ENCODE measurements at regions not wholly inside any gene's neighbourhood (a gene's known extent, or its start where the extent isn't known, plus 50 kb on each side); places are given as distances from the start of the nearest gene placed in this dataset.

GRCh38 chr7:42805601-42806000 is 106.3 kb downstream of the C7orf25 start:
- H3K4me3 Mint-ChIP-seq: no peak overlapping the region
- no peak for DNase-seq
- TF ChIP-seq CTCF (IDR thresholded peaks at IDR 0.05): no peak
- H3K27ac Mint-ChIP-seq: no peak overlapping the region
- H3K36me3 Mint-ChIP-seq (ENCODE audit: low read depth): peaks cover 14% of the 10 kb centered on the region
- H3K4me1 Mint-ChIP-seq: no peaks in the 10 kb centered on the region
- H3K27me3 Mint-ChIP-seq (ENCODE audit: low read depth, poor library complexity): no peaks in the 10 kb centered on the region
- H3K9me3 Mint-ChIP-seq: peaks cover 71% of the 10 kb centered on the region

GRCh38 chr7:42794673-42795072 is 117.2 kb downstream of the C7orf25 start:
- DNase-seq: no peak
- TF ChIP-seq CTCF (IDR thresholded peaks at IDR 0.05): no peak
- H3K9me3 Mint-ChIP-seq: peaks cover 21% of the 10 kb centered on the region
- no peaks in the 10 kb centered on the region for H3K36me3 Mint-ChIP-seq (ENCODE audit: low read depth)
- no peaks in the 10 kb centered on the region for H3K4me1 Mint-ChIP-seq
- H3K4me3 Mint-ChIP-seq: no peak overlapping the region
- peaks cover 3% of the 10 kb centered on the region for H3K27me3 Mint-ChIP-seq (ENCODE audit: low read depth, poor library complexity)
- no peak overlapping the region for H3K27ac Mint-ChIP-seq

GRCh38 chr7:42792841-42793240 is 119.0 kb downstream of the C7orf25 start:
- H3K9me3 Mint-ChIP-seq: peaks cover 11% of the 10 kb centered on the region
- no peaks in the 10 kb centered on the region for H3K36me3 Mint-ChIP-seq (ENCODE audit: low read depth)
- peaks cover 3% of the 10 kb centered on the region for H3K27me3 Mint-ChIP-seq (ENCODE audit: low read depth, poor library complexity)
- H3K4me3 Mint-ChIP-seq: no peak overlapping the region
- no peak for TF ChIP-seq CTCF (IDR thresholded peaks at IDR 0.05)
- no peak overlapping the region for H3K27ac Mint-ChIP-seq
- DNase-seq: no peak
- no peaks in the 10 kb centered on the region for H3K4me1 Mint-ChIP-seq

GRCh38 chr7:42790196-42790595 is 121.7 kb downstream of the C7orf25 start:
- Mint-ChIP-seq H3K36me3 (ENCODE audit: low read depth) (no peaks in the 10 kb centered on the region), H3K4me3 (no peak overlapping the region), H3K27ac (peak overlapping the region; percentile 18), H3K27me3 (ENCODE audit: low read depth, poor library complexity) (peaks cover 3% of the 10 kb centered on the region), H3K9me3 (peaks cover 9% of the 10 kb centered on the region), H3K4me1 (no peaks in the 10 kb centered on the region)
- TF ChIP-seq CTCF (IDR thresholded peaks at IDR 0.05): no peak
- no peak for DNase-seq

DNA sequence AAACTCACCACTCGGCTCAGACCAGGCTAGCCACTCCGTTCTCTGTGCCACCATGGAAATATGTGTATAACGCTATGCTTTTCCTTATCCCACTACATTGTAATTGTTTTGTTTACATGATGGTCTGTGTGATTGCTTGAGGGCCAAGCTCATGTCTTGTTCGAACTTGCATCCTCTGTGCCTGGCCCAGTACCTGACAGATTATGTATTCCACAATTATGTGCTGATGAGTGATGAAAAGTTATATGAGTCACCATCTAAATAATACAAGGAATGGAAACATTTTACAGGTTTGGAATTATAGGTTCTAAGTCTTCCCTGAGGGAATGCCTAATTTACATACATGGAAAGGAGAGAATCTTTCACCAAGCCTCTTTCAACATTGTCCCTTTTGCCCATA is 137.4 kb downstream of the C7orf25 start:
- peaks cover 10% of the 10 kb centered on the region for H3K36me3 Mint-ChIP-seq (ENCODE audit: low read depth)
- H3K4me3 Mint-ChIP-seq: no peak overlapping the region
- peaks cover 18% of the 10 kb centered on the region for H3K9me3 Mint-ChIP-seq
- no peaks in the 10 kb centered on the region for H3K4me1 Mint-ChIP-seq
- H3K27ac Mint-ChIP-seq: no peak overlapping the region
- no peak for TF ChIP-seq CTCF (IDR thresholded peaks at IDR 0.05)
- DNase-seq: no peak
- H3K27me3 Mint-ChIP-seq (ENCODE audit: low read depth, poor library complexity): no peaks in the 10 kb centered on the region

DNA sequence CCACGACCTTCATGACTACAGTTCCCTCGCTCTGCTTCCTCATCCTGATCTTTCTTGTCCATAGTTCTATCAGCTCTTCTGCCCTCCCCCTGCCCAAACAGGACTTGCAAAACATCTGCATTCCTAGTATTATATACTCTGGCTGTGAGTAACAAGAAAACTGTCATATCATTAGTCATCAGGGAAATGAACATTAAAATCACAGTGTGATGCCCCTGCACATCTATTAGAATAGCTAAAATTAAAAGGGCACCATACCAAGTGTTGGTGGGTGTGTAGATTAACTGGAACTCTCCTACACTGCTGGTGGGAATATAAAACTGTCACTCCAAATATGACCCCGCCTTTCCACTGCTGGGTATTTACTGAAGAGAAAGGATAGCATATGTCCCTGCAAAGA is 141.8 kb downstream of the C7orf25 start:
- H3K27ac Mint-ChIP-seq: no peak overlapping the region
- no peaks in the 10 kb centered on the region for H3K27me3 Mint-ChIP-seq (ENCODE audit: low read depth, poor library complexity)
- no peak for TF ChIP-seq CTCF (IDR thresholded peaks at IDR 0.05)
- no peaks in the 10 kb centered on the region for H3K9me3 Mint-ChIP-seq
- H3K4me1 Mint-ChIP-seq: no peaks in the 10 kb centered on the region
- no peaks in the 10 kb centered on the region for H3K36me3 Mint-ChIP-seq (ENCODE audit: low read depth)
- no peak for DNase-seq
- no peak overlapping the region for H3K4me3 Mint-ChIP-seq

Measured in nephron progenitor cell (in vitro differentiated cells).